ENCODE measurements at regions not wholly inside any gene's neighbourhood (a gene's known extent, or its start where the extent isn't known, plus 50 kb on each side); places are given as distances from the start of the nearest gene placed in this dataset.

- TF ChIP-seq CTCF (IDR thresholded peaks at IDR 0.05; ENCODE audit: insufficient read depth, low read length, poor library complexity, severe bottlenecking), result no peak
- Histone ChIP-seq H3K4me3 (replicated peaks; ENCODE audit: low read depth, low read length) (no peak overlapping the region), H3K27me3 (replicated peaks; ENCODE audit: control insufficient read depth, insufficient read depth, low read length) (no peaks in the 10 kb centered on the region), H3K36me3 (ENCODE audit: control insufficient read depth, insufficient read depth, low read length) (no peaks in the 10 kb centered on the region)
- DNase-seq (ENCODE audit: extremely low read depth, insufficient read length), result no peak
Measured at GRCh38 chr1:79325705-79326104, 319.2 kb upstream of the ADGRL4 start.

GRCh38 chr1:79325126-79325525 is 318.6 kb upstream of the ADGRL4 start:
- H3K4me3 ChIP-seq (replicated peaks; ENCODE audit: low read depth, low read length), result no peak overlapping the region
- no peaks in the 10 kb centered on the region for H3K27me3 ChIP-seq (replicated peaks; ENCODE audit: control insufficient read depth, insufficient read depth, low read length)
- DNase-seq (ENCODE audit: extremely low read depth, insufficient read length), result no peak
- H3K36me3 ChIP-seq (ENCODE audit: control insufficient read depth, insufficient read depth, low read length), result no peaks in the 10 kb centered on the region
- no peak for TF ChIP-seq CTCF (IDR thresholded peaks at IDR 0.05; ENCODE audit: insufficient read depth, low read length, poor library complexity, severe bottlenecking)

- Histone ChIP-seq H3K27me3 (replicated peaks; ENCODE audit: control insufficient read depth, insufficient read depth, low read length) (no peaks in the 10 kb centered on the region), H3K4me3 (replicated peaks; ENCODE audit: low read depth, low read length) (no peak overlapping the region), H3K36me3 (ENCODE audit: control insufficient read depth, insufficient read depth, low read length) (no peaks in the 10 kb centered on the region)
- no peak for DNase-seq (ENCODE audit: extremely low read depth, insufficient read length)
- no peak for TF ChIP-seq CTCF (IDR thresholded peaks at IDR 0.05; ENCODE audit: insufficient read depth, low read length, poor library complexity, severe bottlenecking)
Measured at GRCh38 chr1:79323239-79324025, 316.9 kb upstream of the ADGRL4 start.

GRCh38 chr1:79322511-79323027 is 316.0 kb upstream of the ADGRL4 start:
- no peak for TF ChIP-seq CTCF (IDR thresholded peaks at IDR 0.05; ENCODE audit: insufficient read depth, low read length, poor library complexity, severe bottlenecking)
- no peak for DNase-seq (ENCODE audit: extremely low read depth, insufficient read length)
- H3K36me3 ChIP-seq (ENCODE audit: control insufficient read depth, insufficient read depth, low read length), result no peaks in the 10 kb centered on the region
- H3K27me3 ChIP-seq (replicated peaks; ENCODE audit: control insufficient read depth, insufficient read depth, low read length), result no peaks in the 10 kb centered on the region
- H3K4me3 ChIP-seq (replicated peaks; ENCODE audit: low read depth, low read length), result no peak overlapping the region

GRCh38 chr1:79312438-79312837 is 305.9 kb upstream of the ADGRL4 start:
- Histone ChIP-seq H3K36me3 (ENCODE audit: control insufficient read depth, insufficient read depth, low read length) (no peaks in the 10 kb centered on the region), H3K4me3 (replicated peaks; ENCODE audit: low read depth, low read length) (no peak overlapping the region), H3K27me3 (replicated peaks; ENCODE audit: control insufficient read depth, insufficient read depth, low read length) (no peaks in the 10 kb centered on the region)
- no peak for TF ChIP-seq CTCF (IDR thresholded peaks at IDR 0.05; ENCODE audit: insufficient read depth, low read length, poor library complexity, severe bottlenecking)
- DNase-seq (ENCODE audit: extremely low read depth, insufficient read length), result no peak

Data from GM06990 (cell line).